ENCODE measurements at regions not wholly inside any gene's neighbourhood (a gene's known extent, or its start where the extent isn't known, plus 50 kb on each side); places are given as distances from the start of the nearest gene placed in this dataset.
"Not testable (repeated sequence)": the region's sequence is repeated elsewhere in the genome, so short reads cannot be mapped to it uniquely, and the experiment has no call there.

- no peak for DNase-seq
These were observed 143.7 kb downstream of the FZD1 start for GRCh38 chr7:91407942-91408341.

- DNase-seq = no peak
These were observed 144.3 kb downstream of the FZD1 start for GRCh38 chr7:91408388-91409154.

- DNase-seq = no peak
These were observed 146.8 kb downstream of the FZD1 start for GRCh38 chr7:91411060-91411459.

GRCh38 chr7:91412298-91412697, 148.1 kb downstream of the FZD1 start:
- no peak for DNase-seq

GRCh38 chr7:91414734-91415133, 150.5 kb downstream of the FZD1 start:
- DNase-seq = no peak

- no peak for DNase-seq
These were observed 152.1 kb downstream of the FZD1 start for GRCh38 chr7:91416155-91416865.

GRCh38 chr7:91420606-91421005, 156.4 kb downstream of the FZD1 start:
- no peak for DNase-seq

GRCh38 chr7:91421018-91421417, 156.8 kb downstream of the FZD1 start:
- no peak for DNase-seq

- DNase-seq = no peak
These were observed 160.1 kb downstream of the FZD1 start for GRCh38 chr7:91424371-91424770.

GRCh38 chr7:91425149-91425548, 160.9 kb downstream of the FZD1 start:
- no peak for DNase-seq

- no peak for DNase-seq
These were observed 162.8 kb downstream of the FZD1 start for GRCh38 chr7:91427051-91427450.

GRCh38 chr7:91431601-91432000, 167.4 kb downstream of the FZD1 start:
- no peak for DNase-seq

GRCh38 chr7:91434836-91435235, 170.6 kb downstream of the FZD1 start:
- no peak for DNase-seq

GRCh38 chr7:91435381-91436059, 171.3 kb downstream of the FZD1 start:
- DNase-seq = no peak

- no peak for DNase-seq
These were observed 172.4 kb downstream of the FZD1 start for GRCh38 chr7:91436655-91437054.

GRCh38 chr7:91440198-91440597, 176.0 kb downstream of the FZD1 start:
- not testable (repeated sequence) for DNase-seq

- no peak for DNase-seq
These were observed 179.6 kb downstream of the FZD1 start for GRCh38 chr7:91443862-91444261.

- no peak for DNase-seq
These were observed 182.6 kb downstream of the FZD1 start for GRCh38 chr7:91446819-91447218.

GRCh38 chr7:91455411-91455810, 191.2 kb downstream of the FZD1 start:
- DNase-seq = no peak

GRCh38 chr7:91457208-91457607, 193.0 kb downstream of the FZD1 start:
- DNase-seq = no peak

GRCh38 chr7:91459539-91459938, 195.3 kb downstream of the FZD1 start:
- no peak for DNase-seq

GRCh38 chr7:91462316-91462715, 198.1 kb downstream of the FZD1 start:
- no peak for DNase-seq

- no peak for DNase-seq
These were observed 199.1 kb downstream of the FZD1 start for GRCh38 chr7:91463330-91463729.

GRCh38 chr7:91465595-91466061, 201.4 kb downstream of the FZD1 start:
- no peak for DNase-seq

Measured in hippocampal formation (tissue), 2 donors.